H9 (cell line): ENCODE measurements at regions not wholly inside any gene's neighbourhood (a gene's known extent, or its start where the extent isn't known, plus 50 kb on each side); places are given as distances from the start of the nearest gene placed in this dataset.

ENCODE experiments used
- DNase-seq: peaks from one replicate; pipeline ENCODE4 v3.0.0-alpha.2; 2017
- H2AFZ ChIP-seq: one replicate; pipeline ENCODE4 v1.6.1; 2013; ENCODE audit warnings: mild to moderate bottlenecking, low read length, control low read depth, moderate library complexity
- H2AK5ac ChIP-seq: 2 replicates; pipeline ENCODE4 v1.6.1; 2013; ENCODE audit warnings: low read length, control low read depth, mixed read lengths; ENCODE audit not compliant: insufficient read length
- H2BK120ac ChIP-seq: one replicate; pipeline ENCODE4 v1.6.1; 2013; ENCODE audit warnings: low read depth, mild to moderate bottlenecking, low read length, control low read depth, inconsistent platforms; ENCODE audit not compliant: poor library complexity, severe bottlenecking
- H2BK12ac ChIP-seq: 2 replicates; pipeline ENCODE4 v1.6.1; 2013; ENCODE audit warnings: low read length, control low read depth, mixed read lengths, low read depth; ENCODE audit not compliant: insufficient read length
- H2BK15ac ChIP-seq: 2 replicates; pipeline ENCODE4 v1.6.1; 2013; ENCODE audit warnings: low read depth, low read length, control low read depth
- H2BK20ac ChIP-seq: one replicate; pipeline ENCODE4 v1.6.1; 2013; ENCODE audit warnings: low read depth, mild to moderate bottlenecking, low read length, control low read depth, inconsistent platforms; ENCODE audit not compliant: poor library complexity, severe bottlenecking
- H2BK5ac ChIP-seq: 2 replicates; pipeline ENCODE4 v1.6.1; 2013; ENCODE audit warnings: low read length, control low read depth, mixed read lengths; ENCODE audit not compliant: insufficient read length
- H3K14ac ChIP-seq: 2 replicates; pipeline ENCODE4 v1.6.1; 2013; ENCODE audit warnings: low read length, control low read depth; ENCODE audit not compliant: insufficient read depth
- H3K18ac ChIP-seq: 2 replicates; pipeline ENCODE4 v1.6.1; 2013; ENCODE audit warnings: low read depth, mild to moderate bottlenecking, mixed read lengths, low read length, control low read depth; ENCODE audit not compliant: insufficient read length
- H3K23ac ChIP-seq: 2 replicates; pipeline ENCODE4 v1.6.1; 2013; ENCODE audit warnings: low read length, control low read depth, mixed read lengths, low read depth; ENCODE audit not compliant: insufficient read length
- H3K23me2 ChIP-seq: 2 replicates; pipeline ENCODE4 v1.6.1; 2013; ENCODE audit warnings: low read depth, mild to moderate bottlenecking, mixed read lengths, low read length, control low read depth; ENCODE audit not compliant: insufficient read length, poor library complexity, severe bottlenecking
- H3K27ac ChIP-seq: 2 replicates; pipeline ENCODE4 v1.5.1; 2013; ENCODE audit warnings: low read length, control low read depth, mixed read lengths, low read depth; ENCODE audit not compliant: insufficient read length
- H3K27me3 ChIP-seq: 2 replicates; pipeline ENCODE4 v1.6.1; 2013; ENCODE audit warnings: low read length, control low read depth, inconsistent platforms; ENCODE audit not compliant: insufficient read depth
- H3K4ac ChIP-seq: 2 replicates; pipeline ENCODE4 v1.6.1; 2013; ENCODE audit warnings: low read depth, mild to moderate bottlenecking, control low read depth, inconsistent platforms, low read length, moderate library complexity
- H3K4me1 ChIP-seq: 2 replicates; pipeline ENCODE4 v1.6.1; 2013; ENCODE audit warnings: low read length, control low read depth, inconsistent platforms; ENCODE audit not compliant: insufficient read depth
- H3K4me2 ChIP-seq: 2 replicates; pipeline ENCODE4 v1.6.1; 2013; ENCODE audit warnings: low read length, control low read depth, mixed read lengths; ENCODE audit not compliant: insufficient read length, insufficient read depth
- H3K56ac ChIP-seq: 2 replicates; pipeline ENCODE4 v1.6.1; 2013; ENCODE audit warnings: low read depth, mild to moderate bottlenecking, mixed read lengths, low read length, control low read depth; ENCODE audit not compliant: insufficient read length
- H3K79me1 ChIP-seq: 2 replicates; pipeline ENCODE4 v1.6.1; 2013; ENCODE audit warnings: low read depth, mild to moderate bottlenecking, moderate library complexity, low read length, control low read depth, inconsistent platforms; ENCODE audit not compliant: insufficient read depth, poor library complexity, severe bottlenecking
- H3K79me2 ChIP-seq: 2 replicates; pipeline ENCODE4 v1.6.1; 2013; ENCODE audit warnings: low read length, control low read depth, inconsistent platforms; ENCODE audit not compliant: insufficient read depth
- H3K9ac ChIP-seq: 2 replicates; pipeline ENCODE4 v1.6.1; 2013; ENCODE audit warnings: low read length, control low read depth, mixed read lengths; ENCODE audit not compliant: insufficient read length; ENCODE audit errors: extremely low read depth
- H3K9me3 ChIP-seq: one replicate; pipeline ENCODE4 v1.6.1; 2013; ENCODE audit warnings: low read depth, low read length, inconsistent platforms; ENCODE audit not compliant: control insufficient read depth
- H3T11ph ChIP-seq: one replicate; pipeline ENCODE4 v1.6.1; 2013; ENCODE audit warnings: mild to moderate bottlenecking, low read length, control low read depth, inconsistent platforms
- H4K20me1 ChIP-seq: one replicate; pipeline ENCODE4 v1.6.1; 2013; ENCODE audit not compliant: control insufficient read depth, insufficient read length, insufficient read depth
- H4K5ac ChIP-seq: 2 replicates; pipeline ENCODE4 v1.6.1; 2013; ENCODE audit warnings: low read depth, mild to moderate bottlenecking, mixed read lengths, low read length, control low read depth; ENCODE audit not compliant: insufficient read length
- H4K8ac ChIP-seq: replicated peaks from 2 replicates; pipeline ENCODE4 v1.6.1; 2013; ENCODE audit warnings: low read length, control low read depth, mixed read lengths, low read depth; ENCODE audit not compliant: insufficient read length
- H4K91ac ChIP-seq: 2 replicates; pipeline ENCODE4 v1.6.1; 2013; ENCODE audit warnings: low read depth, mild to moderate bottlenecking, moderate library complexity, mixed read lengths, low read length, control low read depth; ENCODE audit not compliant: insufficient read length
- H3K27ac Mint-ChIP-seq, 3 experiments: 2 replicates in 2 of 3; 3 replicates in 1 of 3; pipeline ENCODE4 v1.8.0; 2020 to 2021; ENCODE audit warnings: mixed read lengths in 3 of 3, mild to moderate bottlenecking in 1 of 3, moderate library complexity in 1 of 3
- H3K27me3 Mint-ChIP-seq: 2 replicates; pipeline ENCODE4 v1.8.0; 2021; ENCODE audit warnings: low read depth, mild to moderate bottlenecking, moderate library complexity, mixed read lengths
- H3K36me3 Mint-ChIP-seq, 3 experiments: 2 replicates in 2 of 3; 3 replicates in 1 of 3; pipeline ENCODE4 v1.8.0; 2020 to 2021; ENCODE audit warnings: low read depth in 3 of 3, mixed read lengths in 3 of 3; ENCODE audit not compliant: insufficient read depth in 1 of 3
- H3K4me1 Mint-ChIP-seq, 2 experiments: 2 replicates each; pipeline ENCODE4 v1.8.0; 2020; ENCODE audit warnings: mixed read lengths in 2 of 2
- H3K4me3 Mint-ChIP-seq, 2 experiments: 2 replicates in 1 of 2; 3 replicates in 1 of 2; pipeline ENCODE4 v1.8.0; 2020 to 2021; ENCODE audit warnings: mild to moderate bottlenecking in 2 of 2, mixed read lengths in 2 of 2, moderate library complexity in 1 of 2
- H3K9me3 Mint-ChIP-seq, 2 experiments: 2 replicates in 1 of 2; 3 replicates in 1 of 2; pipeline ENCODE4 v1.8.0; 2020; ENCODE audit warnings: mild to moderate bottlenecking in 2 of 2, mixed read lengths in 2 of 2, moderate library complexity in 1 of 2
- TF ChIP-seq, protein P1 (sequence below): fragments of 200-600 bp; sonication (generic); conservative IDR thresholded peaks from 3 replicates; pipeline ENCODE4 v1.8.0; 2021; ENCODE audit warnings: antibody characterized with exemption, mild to moderate bottlenecking

DNA sequence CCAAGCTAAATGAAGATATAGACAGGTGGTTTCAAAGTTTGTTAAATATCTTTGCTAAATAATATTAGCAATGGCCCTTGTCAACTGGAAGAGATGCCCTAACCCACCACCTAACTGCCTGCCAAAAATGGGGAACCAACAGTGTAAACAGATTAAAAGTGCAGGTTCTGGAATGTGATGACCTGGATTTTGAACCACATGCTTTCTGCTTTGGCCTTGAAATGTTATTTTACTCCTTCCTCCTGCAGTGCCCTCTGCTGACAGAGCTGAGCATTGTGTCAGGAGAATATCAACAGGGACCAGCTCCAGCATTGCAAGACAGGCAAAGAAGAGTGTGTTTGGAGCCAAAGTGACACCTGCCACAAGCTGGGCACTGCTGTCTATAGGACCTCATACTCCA, 226.6 kb downstream of the MYLK4 start:
- Mint-ChIP-seq H3K4me1 (no peaks in the 10 kb centered on the region), H3K4me3 (no peak overlapping the region), H3K27ac (no peak overlapping the region), H3K9me3 (peaks cover 18 to 20% of the 10 kb centered on the region in 2 experiments), H3K27me3 (peaks cover 3% of the 10 kb centered on the region), H3K36me3 (peaks cover 6 to 12% (median 7%) of the 10 kb centered on the region in 3 experiments; a peak in 5 of 7 replicates)
- Histone ChIP-seq H3K23me2 (no peaks in the 10 kb centered on the region), H3K56ac (no peak overlapping the region), H4K5ac (no peak overlapping the region), H3K4ac (no peak overlapping the region), H4K20me1 (no peaks in the 10 kb centered on the region), H3K9me3 (peaks cover 13% of the 10 kb centered on the region), H2BK5ac (no peak overlapping the region), H3T11ph (no peak overlapping the region), H2AFZ (no peak overlapping the region), H3K18ac (no peak overlapping the region), H4K91ac (no peak overlapping the region), H3K27me3 (no peaks in the 10 kb centered on the region), H4K8ac (no peak overlapping the region), H3K4me2 (no peak overlapping the region), H2AK5ac (no peak overlapping the region), H3K79me1 (no peaks in the 10 kb centered on the region), H3K4me1 (no peaks in the 10 kb centered on the region), H2BK120ac (no peak overlapping the region), H3K9ac (no peak overlapping the region), H2BK12ac (no peak overlapping the region), H2BK15ac (no peak overlapping the region), H2BK20ac (no peak overlapping the region), H3K27ac (no peak overlapping the region), H3K79me2 (no peaks in the 10 kb centered on the region), H3K23ac (no peak overlapping the region), H3K14ac (no peak overlapping the region)
- TF ChIP-seq, protein P1, sequence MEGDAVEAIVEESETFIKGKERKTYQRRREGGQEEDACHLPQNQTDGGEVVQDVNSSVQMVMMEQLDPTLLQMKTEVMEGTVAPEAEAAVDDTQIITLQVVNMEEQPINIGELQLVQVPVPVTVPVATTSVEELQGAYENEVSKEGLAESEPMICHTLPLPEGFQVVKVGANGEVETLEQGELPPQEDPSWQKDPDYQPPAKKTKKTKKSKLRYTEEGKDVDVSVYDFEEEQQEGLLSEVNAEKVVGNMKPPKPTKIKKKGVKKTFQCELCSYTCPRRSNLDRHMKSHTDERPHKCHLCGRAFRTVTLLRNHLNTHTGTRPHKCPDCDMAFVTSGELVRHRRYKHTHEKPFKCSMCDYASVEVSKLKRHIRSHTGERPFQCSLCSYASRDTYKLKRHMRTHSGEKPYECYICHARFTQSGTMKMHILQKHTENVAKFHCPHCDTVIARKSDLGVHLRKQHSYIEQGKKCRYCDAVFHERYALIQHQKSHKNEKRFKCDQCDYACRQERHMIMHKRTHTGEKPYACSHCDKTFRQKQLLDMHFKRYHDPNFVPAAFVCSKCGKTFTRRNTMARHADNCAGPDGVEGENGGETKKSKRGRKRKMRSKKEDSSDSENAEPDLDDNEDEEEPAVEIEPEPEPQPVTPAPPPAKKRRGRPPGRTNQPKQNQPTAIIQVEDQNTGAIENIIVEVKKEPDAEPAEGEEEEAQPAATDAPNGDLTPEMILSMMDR, result peak; percentile 51
- DNase-seq, result no peak
